ENCODE measurements at regions not wholly inside any gene's neighbourhood (a gene's known extent, or its start where the extent isn't known, plus 50 kb on each side); places are given as distances from the start of the nearest gene placed in this dataset.
A peak's percentile ranks its signal among the peaks of the same experiment; 100 is the strongest.

DNA sequence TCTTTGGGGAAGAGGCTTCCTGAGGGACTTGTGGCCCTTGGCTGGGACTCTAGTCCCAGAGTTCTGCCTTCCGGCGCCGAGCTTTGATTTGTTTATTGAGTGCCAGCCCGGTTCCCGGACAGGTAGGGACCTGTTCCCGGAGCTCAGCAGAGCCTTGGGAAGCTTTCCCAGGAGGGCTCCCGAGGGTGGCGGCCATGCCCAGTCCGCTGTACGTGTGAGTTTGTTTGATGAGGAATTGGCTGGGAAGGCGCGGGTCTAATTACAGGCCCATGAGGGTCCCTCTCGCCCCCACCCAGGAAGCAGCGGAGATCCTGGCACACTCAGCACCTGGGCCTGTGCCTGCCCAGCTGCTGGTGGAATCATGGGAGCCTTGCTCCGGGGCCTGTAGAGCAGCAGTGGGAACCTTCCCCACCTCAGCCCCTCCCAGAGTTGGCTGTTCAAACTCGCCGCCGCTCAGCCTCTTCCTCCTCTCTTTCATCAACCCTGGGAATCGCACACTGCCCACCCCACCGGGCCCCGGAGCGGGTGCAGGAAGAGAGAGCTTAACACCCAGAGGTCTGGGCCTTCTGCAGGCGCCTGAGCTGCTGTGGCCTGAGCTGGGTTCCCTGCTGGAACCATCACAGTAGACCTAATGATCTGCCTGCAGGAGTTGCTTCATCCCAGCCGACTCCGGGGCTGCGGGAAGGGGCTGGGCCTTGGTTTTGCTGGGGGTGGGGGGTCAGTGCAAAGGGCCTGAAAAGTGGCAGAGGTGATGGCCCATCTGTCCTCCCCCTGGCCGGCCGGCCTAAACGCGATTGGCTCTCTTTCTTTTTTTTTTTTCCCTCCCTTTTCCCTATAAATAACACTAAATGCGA, 313.7 kb downstream of the SEC14L1 start (continued):
- TF ChIP-seq, protein P1, sequence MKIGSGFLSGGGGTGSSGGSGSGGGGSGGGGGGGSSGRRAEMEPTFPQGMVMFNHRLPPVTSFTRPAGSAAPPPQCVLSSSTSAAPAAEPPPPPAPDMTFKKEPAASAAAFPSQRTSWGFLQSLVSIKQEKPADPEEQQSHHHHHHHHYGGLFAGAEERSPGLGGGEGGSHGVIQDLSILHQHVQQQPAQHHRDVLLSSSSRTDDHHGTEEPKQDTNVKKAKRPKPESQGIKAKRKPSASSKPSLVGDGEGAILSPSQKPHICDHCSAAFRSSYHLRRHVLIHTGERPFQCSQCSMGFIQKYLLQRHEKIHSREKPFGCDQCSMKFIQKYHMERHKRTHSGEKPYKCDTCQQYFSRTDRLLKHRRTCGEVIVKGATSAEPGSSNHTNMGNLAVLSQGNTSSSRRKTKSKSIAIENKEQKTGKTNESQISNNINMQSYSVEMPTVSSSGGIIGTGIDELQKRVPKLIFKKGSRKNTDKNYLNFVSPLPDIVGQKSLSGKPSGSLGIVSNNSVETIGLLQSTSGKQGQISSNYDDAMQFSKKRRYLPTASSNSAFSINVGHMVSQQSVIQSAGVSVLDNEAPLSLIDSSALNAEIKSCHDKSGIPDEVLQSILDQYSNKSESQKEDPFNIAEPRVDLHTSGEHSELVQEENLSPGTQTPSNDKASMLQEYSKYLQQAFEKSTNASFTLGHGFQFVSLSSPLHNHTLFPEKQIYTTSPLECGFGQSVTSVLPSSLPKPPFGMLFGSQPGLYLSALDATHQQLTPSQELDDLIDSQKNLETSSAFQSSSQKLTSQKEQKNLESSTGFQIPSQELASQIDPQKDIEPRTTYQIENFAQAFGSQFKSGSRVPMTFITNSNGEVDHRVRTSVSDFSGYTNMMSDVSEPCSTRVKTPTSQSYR (CRISPR knock-in tag; IDR thresholded peaks at IDR 0.05; ENCODE audit: borderline replicate concordance), result peak; percentile 7; the same call in 1 of the 2 replicates
- TF ChIP-seq NR2F1 (CRISPR knock-in tag; IDR thresholded peaks at IDR 0.05) (0 out of 4 replicates have a peak, but pooled peaks of 1 of the 2 experiments have one; percentile 5), LCORL (IDR thresholded peaks at IDR 0.05) (no peak), LCORL (CRISPR knock-in tag; IDR thresholded peaks at IDR 0.05) (no peak), ZNF549 (CRISPR knock-in tag; IDR thresholded peaks at IDR 0.05) (no peak), NFE2L2 (IDR thresholded peaks at IDR 0.05; ENCODE audit: low read length) (no peak), SIN3B (IDR thresholded peaks at IDR 0.05; ENCODE audit: low read length) (no peak), ZNF3 (CRISPR knock-in tag; IDR thresholded peaks at IDR 0.05) (no peak), FOXO4 (CRISPR knock-in tag; conservative IDR thresholded peaks at IDR 0.05) (0 out of 2 replicates have a peak, but pooled peaks have one; percentile 16), POLR2A (IDR thresholded peaks at IDR 0.05; ENCODE audit: insufficient read depth in 1 of 2, low read depth in 2 of 2, low read length in 2 of 2) (0 out of 4 replicates have a peak, but pooled peaks of 1 of the 2 experiments have one; percentile 33), ZIK1 (CRISPR knock-in tag; IDR thresholded peaks at IDR 0.05; ENCODE audit: borderline replicate concordance, low read depth) (0 out of 2 replicates have a peak, but pooled peaks have one; percentile 9), ZNF678 (CRISPR knock-in tag; IDR thresholded peaks at IDR 0.05) (peak; percentile 52; the same call in 1 of the 2 replicates), SALL1 (CRISPR knock-in tag; IDR thresholded peaks at IDR 0.05) (no peak), ZNF605 (CRISPR knock-in tag; IDR thresholded peaks at IDR 0.05) (peak; percentile 71), GLMP (CRISPR knock-in tag; IDR thresholded peaks at IDR 0.05; ENCODE audit: borderline replicate concordance) (no peak), ZNF891 (CRISPR knock-in tag; IDR thresholded peaks at IDR 0.05) (0 out of 2 replicates have a peak, but pooled peaks have one; percentile 30), SNAI1 (CRISPR knock-in tag; IDR thresholded peaks at IDR 0.05; ENCODE audit: borderline replicate concordance) (peak; percentile 6; the same call in 1 of the 2 replicates), HOXD1 (CRISPR knock-in tag; IDR thresholded peaks at IDR 0.05) (no peak), CEBPB (IDR thresholded peaks at IDR 0.05; ENCODE audit: borderline replicate concordance, low read depth, low read length) (peak; percentile 76)
- TF ChIP-seq, protein P2, sequence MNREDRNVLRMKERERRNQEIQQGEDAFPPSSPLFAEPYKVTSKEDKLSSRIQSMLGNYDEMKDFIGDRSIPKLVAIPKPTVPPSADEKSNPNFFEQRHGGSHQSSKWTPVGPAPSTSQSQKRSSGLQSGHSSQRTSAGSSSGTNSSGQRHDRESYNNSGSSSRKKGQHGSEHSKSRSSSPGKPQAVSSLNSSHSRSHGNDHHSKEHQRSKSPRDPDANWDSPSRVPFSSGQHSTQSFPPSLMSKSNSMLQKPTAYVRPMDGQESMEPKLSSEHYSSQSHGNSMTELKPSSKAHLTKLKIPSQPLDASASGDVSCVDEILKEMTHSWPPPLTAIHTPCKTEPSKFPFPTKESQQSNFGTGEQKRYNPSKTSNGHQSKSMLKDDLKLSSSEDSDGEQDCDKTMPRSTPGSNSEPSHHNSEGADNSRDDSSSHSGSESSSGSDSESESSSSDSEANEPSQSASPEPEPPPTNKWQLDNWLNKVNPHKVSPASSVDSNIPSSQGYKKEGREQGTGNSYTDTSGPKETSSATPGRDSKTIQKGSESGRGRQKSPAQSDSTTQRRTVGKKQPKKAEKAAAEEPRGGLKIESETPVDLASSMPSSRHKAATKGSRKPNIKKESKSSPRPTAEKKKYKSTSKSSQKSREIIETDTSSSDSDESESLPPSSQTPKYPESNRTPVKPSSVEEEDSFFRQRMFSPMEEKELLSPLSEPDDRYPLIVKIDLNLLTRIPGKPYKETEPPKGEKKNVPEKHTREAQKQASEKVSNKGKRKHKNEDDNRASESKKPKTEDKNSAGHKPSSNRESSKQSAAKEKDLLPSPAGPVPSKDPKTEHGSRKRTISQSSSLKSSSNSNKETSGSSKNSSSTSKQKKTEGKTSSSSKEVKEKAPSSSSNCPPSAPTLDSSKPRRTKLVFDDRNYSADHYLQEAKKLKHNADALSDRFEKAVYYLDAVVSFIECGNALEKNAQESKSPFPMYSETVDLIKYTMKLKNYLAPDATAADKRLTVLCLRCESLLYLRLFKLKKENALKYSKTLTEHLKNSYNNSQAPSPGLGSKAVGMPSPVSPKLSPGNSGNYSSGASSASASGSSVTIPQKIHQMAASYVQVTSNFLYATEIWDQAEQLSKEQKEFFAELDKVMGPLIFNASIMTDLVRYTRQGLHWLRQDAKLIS (CRISPR knock-in tag; IDR thresholded peaks at IDR 0.05), result peak; percentile 4; the same call in 1 of the 2 replicates

All from HepG2 (cell line).